DND-41 (cell line): ENCODE measurements at regions not wholly inside any gene's neighbourhood (a gene's known extent, or its start where the extent isn't known, plus 50 kb on each side); places are given as distances from the start of the nearest gene placed in this dataset.

ENCODE experiments used
- ATAC-seq: fragments of 200-7000 bp; cut with Tn5 transposase; 3 replicates; pipeline ENCODE4 v1.9.1; 2021; ENCODE audit warnings: low read depth; ENCODE audit not compliant: insufficient read depth
- DNase-seq: peaks from one replicate; pipeline ENCODE4 v3.0.0-alpha.2; 2020
- H2AFZ ChIP-seq: 2 replicates; pipeline ENCODE4 v1.6.0; 2012; ENCODE audit warnings: low read depth, low read length
- H3K27ac ChIP-seq: 2 replicates; pipeline ENCODE4 v1.5.1; 2012; ENCODE audit warnings: low read length, inconsistent platforms
- H3K27me3 ChIP-seq: fragments of 200-600 bp; sonication (generic); 2 replicates; pipeline ENCODE4 v1.6.0; 2012; ENCODE audit warnings: low read length, mild to moderate bottlenecking, inconsistent platforms; ENCODE audit not compliant: insufficient read depth, poor library complexity
- H3K36me3 ChIP-seq: 2 replicates; pipeline ENCODE4 v1.5.1; 2012; ENCODE audit warnings: low read length, inconsistent platforms; ENCODE audit not compliant: insufficient read depth
- H3K4me1 ChIP-seq: 2 replicates; pipeline ENCODE4 v1.5.1; 2012; ENCODE audit warnings: mild to moderate bottlenecking, low read length; ENCODE audit not compliant: insufficient read depth
- H3K4me2 ChIP-seq: 2 replicates; pipeline ENCODE4 v1.6.0; 2012; ENCODE audit warnings: mild to moderate bottlenecking, moderate library complexity, low read length, inconsistent platforms; ENCODE audit not compliant: insufficient read depth
- H3K4me3 ChIP-seq, 2 experiments: fragments of 200-600 bp in 1 of 2; shearing (Covaris generic) in 1 of 2; 2 replicates each; pipeline ENCODE4 v1.5.1; 2012 to 2016; ENCODE audit warnings: inconsistent platforms in 2 of 2, low read length in 2 of 2, mild to moderate bottlenecking in 2 of 2, low read depth in 1 of 2, moderate library complexity in 1 of 2
- H3K79me2 ChIP-seq: 2 replicates; pipeline ENCODE4 v1.6.0; 2012; ENCODE audit warnings: low read length, inconsistent platforms; ENCODE audit not compliant: insufficient read depth
- H3K9ac ChIP-seq: 2 replicates; pipeline ENCODE4 v1.6.0; 2012; ENCODE audit warnings: low read depth, mild to moderate bottlenecking, inconsistent platforms, low read length, moderate library complexity
- H3K9me3 ChIP-seq: 2 replicates; pipeline ENCODE4 v1.5.1; 2012; ENCODE audit warnings: low read length, moderate library complexity, mild to moderate bottlenecking, inconsistent platforms; ENCODE audit not compliant: insufficient read depth, severe bottlenecking
- H4K20me1 ChIP-seq: 2 replicates; pipeline ENCODE4 v1.6.0; 2012; ENCODE audit warnings: low read length; ENCODE audit not compliant: insufficient read depth
- EZH2 ChIP-seq: IDR thresholded peaks from 3 replicates; pipeline ENCODE4 v1.6.1; 2012; ENCODE audit warnings: borderline replicate concordance, low read depth, mild to moderate bottlenecking, moderate library complexity, low read length, inconsistent platforms; ENCODE audit not compliant: severe bottlenecking
- TF ChIP-seq, protein P1 (sequence below): IDR thresholded peaks from 2 replicates; pipeline ENCODE4 v1.5.1; 2012; ENCODE audit warnings: borderline replicate concordance, low read length, moderate library complexity, mild to moderate bottlenecking; ENCODE audit not compliant: poor library complexity, severe bottlenecking; ENCODE audit errors: extremely low read depth

DNA sequence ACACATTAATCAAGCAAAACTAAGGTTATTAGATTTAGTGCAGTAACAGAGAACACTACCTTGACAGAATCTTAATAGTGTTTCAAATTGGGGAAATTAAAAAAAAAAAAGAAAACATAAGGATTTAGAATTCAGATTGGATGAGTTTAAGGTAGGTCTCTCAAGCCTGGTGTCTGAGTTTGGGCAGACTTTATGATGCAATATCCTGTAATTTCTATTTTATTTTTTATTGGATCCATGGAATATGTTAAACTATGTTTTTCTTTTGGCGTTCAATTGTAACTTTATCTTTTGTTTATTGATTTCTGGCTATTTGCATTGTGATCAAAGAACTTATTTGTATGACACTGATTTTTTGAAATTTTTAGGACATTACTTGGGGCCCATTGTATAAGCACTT is 394.1 kb upstream of the NETO1 start:
- no peaks in the 10 kb centered on the region for H3K36me3 ChIP-seq
- H4K20me1 ChIP-seq = no peaks in the 10 kb centered on the region
- TF ChIP-seq, protein P1, sequence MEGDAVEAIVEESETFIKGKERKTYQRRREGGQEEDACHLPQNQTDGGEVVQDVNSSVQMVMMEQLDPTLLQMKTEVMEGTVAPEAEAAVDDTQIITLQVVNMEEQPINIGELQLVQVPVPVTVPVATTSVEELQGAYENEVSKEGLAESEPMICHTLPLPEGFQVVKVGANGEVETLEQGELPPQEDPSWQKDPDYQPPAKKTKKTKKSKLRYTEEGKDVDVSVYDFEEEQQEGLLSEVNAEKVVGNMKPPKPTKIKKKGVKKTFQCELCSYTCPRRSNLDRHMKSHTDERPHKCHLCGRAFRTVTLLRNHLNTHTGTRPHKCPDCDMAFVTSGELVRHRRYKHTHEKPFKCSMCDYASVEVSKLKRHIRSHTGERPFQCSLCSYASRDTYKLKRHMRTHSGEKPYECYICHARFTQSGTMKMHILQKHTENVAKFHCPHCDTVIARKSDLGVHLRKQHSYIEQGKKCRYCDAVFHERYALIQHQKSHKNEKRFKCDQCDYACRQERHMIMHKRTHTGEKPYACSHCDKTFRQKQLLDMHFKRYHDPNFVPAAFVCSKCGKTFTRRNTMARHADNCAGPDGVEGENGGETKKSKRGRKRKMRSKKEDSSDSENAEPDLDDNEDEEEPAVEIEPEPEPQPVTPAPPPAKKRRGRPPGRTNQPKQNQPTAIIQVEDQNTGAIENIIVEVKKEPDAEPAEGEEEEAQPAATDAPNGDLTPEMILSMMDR = no peak
- no peak for TF ChIP-seq EZH2
- no peaks in the 10 kb centered on the region for H3K27me3 ChIP-seq
- no peak overlapping the region for H3K4me3 ChIP-seq
- H3K79me2 ChIP-seq = no peaks in the 10 kb centered on the region
- no peak overlapping the region for H3K27ac ChIP-seq
- H3K4me1 ChIP-seq = no peaks in the 10 kb centered on the region
- ATAC-seq (no peak), DNase-seq (no peak)
- H3K4me2 ChIP-seq = no peak overlapping the region
- no peak overlapping the region for H2AFZ ChIP-seq
- H3K9ac ChIP-seq = no peak overlapping the region
- H3K9me3 ChIP-seq = no peaks in the 10 kb centered on the region

DNA sequence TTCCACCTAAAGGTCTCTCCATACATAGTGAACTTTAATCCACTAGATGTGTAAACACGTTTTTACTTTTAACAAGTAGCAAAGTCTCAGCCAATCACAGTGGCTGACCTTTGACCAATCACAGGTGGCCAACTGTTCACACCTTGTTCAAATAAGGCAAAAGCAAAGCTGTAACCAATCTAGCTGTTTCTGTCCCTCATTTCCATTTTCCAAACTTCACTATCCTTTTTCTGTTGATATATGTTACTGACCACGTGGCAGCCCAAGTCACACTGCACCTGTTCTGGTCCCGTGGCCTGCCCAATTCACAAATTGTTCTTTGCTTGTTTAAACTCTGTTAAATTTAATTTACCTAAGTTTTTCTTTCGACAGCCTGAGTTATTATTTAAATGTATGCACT is 393.5 kb upstream of the NETO1 start:
- H2AFZ ChIP-seq = no peak overlapping the region
- no peaks in the 10 kb centered on the region for H4K20me1 ChIP-seq
- H3K4me1 ChIP-seq = no peaks in the 10 kb centered on the region
- no peak for TF ChIP-seq EZH2
- TF ChIP-seq, protein P1 = no peak
- H3K9ac ChIP-seq = no peak overlapping the region
- no peaks in the 10 kb centered on the region for H3K27me3 ChIP-seq
- no peaks in the 10 kb centered on the region for H3K79me2 ChIP-seq
- H3K27ac ChIP-seq = no peak overlapping the region
- H3K36me3 ChIP-seq = no peaks in the 10 kb centered on the region
- H3K4me2 ChIP-seq = no peak overlapping the region
- DNase-seq = no peak
- H3K9me3 ChIP-seq = no peaks in the 10 kb centered on the region
- ATAC-seq = no peak
- H3K4me3 ChIP-seq = no peak overlapping the region

GRCh38 chr18:73258375-73259087 is 390.7 kb upstream of the NETO1 start:
- H3K9ac ChIP-seq = no peak overlapping the region
- no peak overlapping the region for H3K4me2 ChIP-seq

More at GRCh38 chr18:73258375-73259087, 390.7 kb upstream of the NETO1 start:
- no peak for DNase-seq
- H3K79me2 ChIP-seq = no peaks in the 10 kb centered on the region
- H3K4me1 ChIP-seq = no peaks in the 10 kb centered on the region
- no peak overlapping the region for H3K27ac ChIP-seq
- ATAC-seq = no peak
- no peaks in the 10 kb centered on the region for H3K36me3 ChIP-seq
- no peaks in the 10 kb centered on the region for H4K20me1 ChIP-seq
- H3K27me3 ChIP-seq = no peaks in the 10 kb centered on the region
- H3K4me3 ChIP-seq = no peak overlapping the region
- TF ChIP-seq, protein P1 = no peak
- no peak for TF ChIP-seq EZH2
- H3K9me3 ChIP-seq = no peaks in the 10 kb centered on the region
- no peak overlapping the region for H2AFZ ChIP-seq
